PFSK-1 (cell line): ENCODE measurements at regions not wholly inside any gene's neighbourhood (a gene's known extent, or its start where the extent isn't known, plus 50 kb on each side); places are given as distances from the start of the nearest gene placed in this dataset.

Experiments used
- FOXP2 ChIP-seq: optimal IDR thresholded peaks from 2 replicates; pipeline ENCODE3; 2011; ENCODE audit warnings: borderline replicate concordance, control low read depth, inconsistent platforms; ENCODE audit not compliant: insufficient read depth; ENCODE audit errors: extremely low read length, extremely low read depth
- POLR2AphosphoS5 ChIP-seq: IDR thresholded peaks from 2 replicates; pipeline ENCODE4 v1.6.1; 2012; ENCODE audit warnings: low read depth, mild to moderate bottlenecking, control low read depth, low read length, moderate library complexity
- REST ChIP-seq, 2 experiments: IDR thresholded peaks; 2 replicates each; pipeline versions ENCODE4 v1.6.1 to v1.8.0; 2011 to 2012; ENCODE audit warnings: low read depth in 2 of 2, low read length in 2 of 2, control low read depth in 1 of 2, inconsistent platforms in 1 of 2, mild to moderate bottlenecking in 1 of 2, moderate library complexity in 1 of 2; ENCODE audit not compliant: insufficient read depth in 1 of 2
- SIN3A ChIP-seq: IDR thresholded peaks from 2 replicates; pipeline ENCODE4 v1.6.1; 2012; ENCODE audit warnings: mild to moderate bottlenecking, low read length, moderate library complexity, borderline replicate concordance; ENCODE audit not compliant: insufficient read depth
- TAF1 ChIP-seq: IDR thresholded peaks from 2 replicates; pipeline ENCODE4 v1.6.1; 2012; ENCODE audit warnings: low read length, control low read depth, borderline replicate concordance; ENCODE audit not compliant: insufficient read depth

- TF ChIP-seq SIN3A (no peak), FOXP2 (no peak), POLR2AphosphoS5 (no peak), TAF1 (no peak), REST (IDR thresholded peaks at IDR 0.05; ENCODE audit: insufficient read depth in 1 of 2, low read depth in 2 of 2, low read length in 2 of 2) (no peak)
These were observed 93.3 kb upstream of the SLC44A1 start for GRCh38 chr9:105150991-105151685.

GRCh38 chr9:105151686-105151995, 92.8 kb upstream of the SLC44A1 start:
- TF ChIP-seq POLR2AphosphoS5 (no peak), TAF1 (no peak), FOXP2 (no peak), REST (IDR thresholded peaks at IDR 0.05; ENCODE audit: insufficient read depth in 1 of 2, low read depth in 2 of 2, low read length in 2 of 2) (no peak), SIN3A (no peak)

- TF ChIP-seq FOXP2 = no peak
- no peak for TF ChIP-seq TAF1
- no peak for TF ChIP-seq POLR2AphosphoS5
- TF ChIP-seq SIN3A = no peak
- no peak for TF ChIP-seq REST (IDR thresholded peaks at IDR 0.05; ENCODE audit: insufficient read depth in 1 of 2, low read depth in 2 of 2, low read length in 2 of 2)
These were observed 89.7 kb upstream of the SLC44A1 start for GRCh38 chr9:105154723-105155191.

- TF ChIP-seq FOXP2 (no peak), TAF1 (no peak), POLR2AphosphoS5 (no peak), REST (IDR thresholded peaks at IDR 0.05; ENCODE audit: insufficient read depth in 1 of 2, low read depth in 2 of 2, low read length in 2 of 2) (no peak), SIN3A (no peak)
These were observed 87.3 kb upstream of the SLC44A1 start for GRCh38 chr9:105157171-105157583.

- TF ChIP-seq POLR2AphosphoS5 (no peak), TAF1 (no peak), SIN3A (no peak), REST (IDR thresholded peaks at IDR 0.05; ENCODE audit: insufficient read depth in 1 of 2, low read depth in 2 of 2, low read length in 2 of 2) (no peak), FOXP2 (no peak)
These were observed 86.4 kb upstream of the SLC44A1 start for GRCh38 chr9:105158020-105158419.
